Ovary (tissue), 3 donors: ENCODE measurements at regions not wholly inside any gene's neighbourhood (a gene's known extent, or its start where the extent isn't known, plus 50 kb on each side); places are given as distances from the start of the nearest gene placed in this dataset.

Experiments used
- CTCF ChIP-seq, 3 donors: fragments of 450-650 bp in 2 of 3; fragments of 200-600 bp in 1 of 3; IDR thresholded peaks; one replicate each; pipeline versions ENCODE4 v1.5.1 to v1.8.0; 2016 to 2022; ENCODE audit warnings: antibody characterized with exemption in 3 of 3, mild to moderate bottlenecking in 1 of 3
- POLR2A ChIP-seq: fragments of 450-650 bp; IDR thresholded peaks from one replicate; pipeline ENCODE4 v1.6.1; 2017; ENCODE audit warnings: antibody characterized with exemption, mild to moderate bottlenecking, moderate library complexity
- donor health status: DM: no; HTN: no; CAD: no.

GRCh38 chr3:72256716-72257115, 471.8 kb upstream of the PROK2 start:
- no peak for TF ChIP-seq POLR2A
- no peak for TF ChIP-seq CTCF (IDR thresholded peaks at IDR 0.05)
